Inferior parietal cortex (tissue), 1 donor: ENCODE measurements at regions not wholly inside any gene's neighbourhood (a gene's known extent, or its start where the extent isn't known, plus 50 kb on each side); places are given as distances from the start of the nearest gene placed in this dataset.
"Not testable (repeated sequence)": the region's sequence is repeated elsewhere in the genome, so short reads cannot be mapped to it uniquely, and the experiment has no call there.

ENCODE experiments used
- DNase-seq: peaks from one replicate; pipeline ENCODE4 v3.0.0-alpha.2; 2016; ENCODE audit errors: extremely low spot score

GRCh38 chr6:147667082-147667481, 158.6 kb downstream of the SAMD5 start:
- DNase-seq: no peak

DNA sequence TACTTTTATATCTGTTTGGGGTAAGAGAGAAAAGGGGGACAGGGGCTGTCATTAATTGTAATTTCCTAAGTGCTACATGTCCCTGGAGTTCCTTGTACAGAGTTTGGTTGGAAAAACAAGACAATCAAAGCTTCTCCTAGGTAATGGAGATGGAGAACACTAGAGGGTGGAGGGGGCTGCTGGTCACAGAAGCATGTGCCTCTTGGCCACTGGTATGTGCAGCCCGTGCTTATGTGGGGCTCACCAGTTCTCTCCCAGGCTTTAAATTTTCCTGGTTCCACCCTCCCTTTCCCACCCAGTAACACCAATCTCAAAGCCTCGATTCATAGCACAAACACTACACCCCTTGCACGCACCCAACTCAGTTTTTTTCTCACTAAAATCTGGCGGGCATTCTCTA, 165.6 kb downstream of the SAMD5 start:
- DNase-seq: no peak

DNA sequence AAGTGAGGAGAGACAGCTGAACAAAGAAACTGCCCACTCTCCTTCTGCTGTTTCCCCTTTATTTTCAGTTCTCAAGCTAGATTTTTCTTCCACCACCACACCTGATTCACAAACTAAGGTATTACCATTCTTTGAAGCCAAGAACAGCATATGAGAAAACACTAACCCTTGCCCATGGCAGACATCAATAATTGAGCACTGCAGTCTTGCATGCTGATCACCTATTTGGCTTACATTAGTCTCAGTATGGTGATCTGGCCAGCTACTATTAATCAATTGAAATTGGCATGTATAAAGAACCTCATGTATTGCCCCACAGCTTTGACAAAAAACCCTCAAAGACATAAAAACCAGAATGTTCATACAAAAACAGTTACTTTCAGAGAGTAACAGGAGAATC, 166.3 kb downstream of the SAMD5 start:
- no peak for DNase-seq

GRCh38 chr6:147675281-147675680, 166.8 kb downstream of the SAMD5 start:
- DNase-seq: no peak

- no peak for DNase-seq
These were observed 168.2 kb downstream of the SAMD5 start for GRCh38 chr6:147676495-147677199.

GRCh38 chr6:147677647-147678046, 169.2 kb downstream of the SAMD5 start:
- DNase-seq: no peak

DNA sequence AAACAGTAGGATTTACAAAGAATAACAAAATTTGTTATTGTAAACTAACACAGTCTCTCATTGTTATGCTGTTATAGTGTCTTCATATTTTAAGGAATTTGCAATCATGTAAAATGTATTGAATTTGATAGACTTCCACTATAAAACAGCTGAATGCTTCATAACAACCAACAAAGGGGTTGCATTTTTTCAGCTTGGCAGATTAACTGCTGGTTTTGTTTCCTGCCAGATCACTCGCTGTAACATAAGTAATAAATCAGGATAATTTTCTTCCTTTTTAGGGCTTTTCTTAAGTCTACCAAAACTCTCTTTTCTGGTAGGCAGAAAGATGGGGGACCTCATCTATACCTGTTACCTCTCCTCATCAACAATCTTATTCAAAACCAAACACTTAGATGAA, 169.8 kb downstream of the SAMD5 start:
- DNase-seq: no peak

DNA sequence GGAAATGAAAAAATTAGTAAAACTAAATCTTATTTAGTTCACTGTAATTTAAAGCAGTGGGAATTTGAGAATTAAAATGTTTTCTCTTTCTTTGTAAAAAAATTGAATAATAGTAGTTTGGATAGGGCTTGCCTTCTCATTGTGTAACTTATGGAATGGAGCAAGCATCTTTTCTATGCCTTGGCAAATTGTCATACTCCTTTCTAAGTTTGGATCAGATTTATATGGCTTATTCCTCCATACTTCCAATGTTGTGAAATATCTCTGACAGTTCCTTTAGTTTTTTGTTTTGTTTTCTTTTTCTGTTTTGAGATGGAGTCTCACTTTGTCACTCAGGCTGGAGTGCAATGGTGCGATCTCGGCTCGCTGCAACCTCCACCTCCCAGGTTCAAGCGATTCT, 176.4 kb downstream of the SAMD5 start:
- no peak for DNase-seq

- no peak for DNase-seq
These were observed 180.9 kb downstream of the SAMD5 start for GRCh38 chr6:147689398-147689797.

GRCh38 chr6:147691446-147691845, 183.0 kb downstream of the SAMD5 start:
- DNase-seq: no peak

GRCh38 chr6:147693181-147693580, 184.7 kb downstream of the SAMD5 start:
- DNase-seq: no peak

DNA sequence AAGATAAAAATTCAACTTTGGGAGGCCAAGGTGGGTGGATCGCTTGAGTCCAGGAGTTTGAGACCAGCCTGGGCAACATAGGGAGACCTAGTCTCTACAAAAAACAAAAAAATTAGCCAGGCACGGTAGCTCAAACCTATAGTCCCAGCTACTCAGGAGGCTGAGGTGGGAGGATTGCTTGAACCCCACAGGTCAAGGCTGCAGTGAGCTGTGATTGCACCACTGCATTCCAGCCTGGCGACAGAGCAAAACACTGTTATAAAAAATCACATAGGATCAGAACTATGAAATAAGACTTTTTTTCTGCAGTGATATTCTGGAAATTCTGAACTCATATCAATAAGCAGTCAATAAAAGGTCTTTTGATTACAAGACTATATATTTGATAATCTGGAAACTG, 186.1 kb downstream of the SAMD5 start:
- DNase-seq: not testable (repeated sequence)

GRCh38 chr6:147695819-147696218, 187.3 kb downstream of the SAMD5 start:
- DNase-seq: no peak

GRCh38 chr6:147699140-147699539, 190.7 kb downstream of the SAMD5 start:
- no peak for DNase-seq

- no peak for DNase-seq
These were observed 191.1 kb downstream of the SAMD5 start for GRCh38 chr6:147699637-147700036.

DNA sequence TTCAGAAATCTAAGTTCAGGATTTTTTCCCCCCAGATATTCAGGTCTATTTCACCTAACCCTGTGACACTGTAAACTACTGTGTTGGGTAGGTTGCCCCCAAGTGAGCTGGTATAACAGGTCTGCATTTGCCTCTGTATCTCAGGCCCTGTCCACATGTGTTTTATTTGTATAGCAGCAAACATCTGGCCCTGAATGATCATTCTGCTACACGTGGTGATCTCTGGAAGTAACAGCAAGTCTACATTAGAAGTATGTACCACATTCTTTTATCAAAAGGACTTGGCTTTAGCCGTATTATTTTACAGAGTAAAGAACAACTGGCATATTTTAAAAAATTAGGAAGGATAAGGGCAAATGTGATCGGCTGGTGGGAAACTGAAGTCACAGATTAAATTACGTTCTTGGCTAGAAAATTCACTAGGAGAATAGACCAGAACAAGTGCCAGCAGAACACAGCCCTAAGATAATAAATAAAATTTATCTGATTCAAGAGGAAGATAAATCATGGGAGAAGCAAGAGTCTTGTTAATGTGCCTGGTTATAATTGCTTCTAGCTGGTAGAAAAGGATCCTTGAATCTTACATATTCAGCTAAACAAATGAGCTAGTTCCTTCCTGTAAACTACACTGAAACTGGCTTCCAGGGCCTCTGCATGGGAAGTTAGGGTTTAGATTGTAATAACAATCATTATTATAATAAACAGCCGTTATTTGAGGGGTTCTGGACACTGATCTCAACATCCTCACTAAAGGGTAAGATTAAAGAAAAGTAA, 192.1 kb downstream of the SAMD5 start:
- no peak for DNase-seq

GRCh38 chr6:147704691-147705090, 196.2 kb downstream of the SAMD5 start:
- no peak for DNase-seq

DNA sequence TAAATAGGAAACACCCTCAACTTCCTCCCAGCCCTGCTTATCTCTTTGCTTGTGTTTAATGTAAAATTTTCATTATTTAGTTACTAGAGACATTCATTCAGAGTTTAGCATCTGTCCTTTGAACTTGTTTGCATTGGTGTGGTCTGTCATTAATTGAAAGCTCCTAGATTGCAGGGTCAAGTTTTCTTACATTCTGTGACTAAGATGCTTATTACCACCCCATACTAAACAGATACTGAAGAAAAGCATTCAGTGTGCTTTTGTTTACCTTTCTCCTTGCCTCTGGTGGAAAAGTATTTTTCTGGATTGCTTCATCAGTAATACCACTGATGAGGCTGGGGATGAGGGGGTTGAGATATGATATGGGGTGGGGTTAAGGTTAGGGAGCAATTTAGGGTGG, 199.0 kb downstream of the SAMD5 start:
- no peak for DNase-seq

DNA sequence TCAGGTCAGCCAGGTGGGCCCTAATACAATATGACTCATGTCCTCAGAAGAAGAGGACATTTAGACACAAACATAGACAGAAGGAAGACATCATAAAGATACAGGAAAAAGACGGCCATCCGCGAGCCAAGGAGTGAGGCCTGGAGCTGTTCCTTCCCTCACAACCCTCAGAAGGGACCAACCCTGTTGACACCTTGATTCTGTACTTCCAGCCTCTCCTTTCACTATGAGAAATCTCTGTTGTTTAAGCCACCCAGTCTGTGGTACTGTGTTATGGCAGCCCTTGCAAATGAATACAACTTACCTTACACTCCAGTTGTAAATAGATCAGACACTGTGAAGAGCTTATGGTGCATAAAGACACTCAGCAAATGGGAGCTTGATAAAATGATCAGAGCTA, 199.7 kb downstream of the SAMD5 start:
- no peak for DNase-seq

- no peak for DNase-seq
These were observed 201.1 kb downstream of the SAMD5 start for GRCh38 chr6:147709396-147710272.

DNA sequence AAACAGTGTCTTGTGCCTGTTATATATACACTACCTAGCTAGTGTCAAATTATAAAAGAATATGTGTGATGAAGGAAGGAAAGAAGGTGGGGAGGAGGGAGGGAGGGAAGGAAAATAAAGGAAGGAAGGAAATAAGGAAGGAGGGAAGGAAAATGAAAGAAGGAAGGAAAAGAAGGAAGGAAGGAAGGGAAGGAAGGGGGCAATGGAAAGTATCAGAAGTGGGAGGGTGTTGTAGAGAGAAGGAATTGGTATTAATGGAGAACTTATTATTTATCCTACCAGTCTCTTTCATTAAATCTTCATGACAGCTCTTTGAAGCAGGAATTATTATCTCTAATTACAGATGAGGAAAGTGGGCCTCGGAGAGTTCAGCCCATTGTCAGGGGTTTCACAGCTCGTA, 202.4 kb downstream of the SAMD5 start:
- no peak for DNase-seq

DNA sequence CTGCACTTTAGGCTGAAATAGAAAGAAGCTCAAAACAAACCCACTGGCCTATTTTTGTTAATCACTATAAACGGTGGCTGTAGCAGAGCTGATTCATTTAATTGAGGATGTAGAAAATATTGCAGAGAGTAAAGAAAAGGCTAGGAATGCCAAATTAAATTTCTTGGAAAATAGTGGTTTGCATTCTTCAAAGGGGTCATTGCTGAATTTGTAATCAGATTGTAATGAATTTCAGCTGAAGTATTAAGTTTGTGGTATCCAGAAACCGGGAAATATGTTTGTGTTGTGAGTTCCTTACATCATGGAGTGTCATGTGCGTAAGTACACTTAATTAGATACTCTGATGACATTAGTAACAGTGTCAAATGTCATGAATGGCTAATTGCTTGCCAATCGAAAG, 203.0 kb downstream of the SAMD5 start:
- no peak for DNase-seq
